GM11168 (cell line): ENCODE measurements at regions not wholly inside any gene's neighbourhood (a gene's known extent, or its start where the extent isn't known, plus 50 kb on each side); places are given as distances from the start of the nearest gene placed in this dataset.
"Not testable (repeated sequence)": the region's sequence is repeated elsewhere in the genome, so short reads cannot be mapped to it uniquely, and the experiment has no call there.

Experiments
- in situ Hi-C: fragments of 300-500 bp; cut with MboI; formaldehyde crosslinking; loops from one replicate; pipeline ENCODE4 v1.12.0; 2022; ENCODE audit warnings: low sequenced_read_pairs; ENCODE audit not compliant: unreplicated experiment

- in situ Hi-C loops = no loop called here
Observed at GRCh38 chr6:56753811-56754210, 111.1 kb upstream of the DST start.

DNA sequence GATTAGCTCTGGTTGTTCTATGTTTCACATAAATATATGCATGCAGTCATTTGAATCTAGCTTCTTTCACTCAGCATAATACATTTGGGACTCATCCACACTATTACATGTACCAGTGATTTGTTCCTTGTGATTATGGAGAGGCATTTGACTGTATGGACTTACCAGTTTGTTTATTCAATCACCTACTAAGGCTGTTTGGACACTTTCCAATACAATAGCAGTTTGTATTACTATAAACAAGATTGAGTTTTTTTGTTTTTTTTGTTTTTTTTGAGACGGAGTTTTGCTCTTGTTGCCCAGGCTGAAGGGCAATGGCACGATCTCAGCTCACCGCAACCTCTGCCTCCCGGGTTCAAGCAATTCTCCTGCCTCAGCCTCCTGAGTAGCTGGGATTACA is 109.8 kb upstream of the DST start:
- in situ Hi-C loops = no loop called here

GRCh38 chr6:56752009-56752408 is 109.3 kb upstream of the DST start:
- in situ Hi-C loops = no loop called here

DNA sequence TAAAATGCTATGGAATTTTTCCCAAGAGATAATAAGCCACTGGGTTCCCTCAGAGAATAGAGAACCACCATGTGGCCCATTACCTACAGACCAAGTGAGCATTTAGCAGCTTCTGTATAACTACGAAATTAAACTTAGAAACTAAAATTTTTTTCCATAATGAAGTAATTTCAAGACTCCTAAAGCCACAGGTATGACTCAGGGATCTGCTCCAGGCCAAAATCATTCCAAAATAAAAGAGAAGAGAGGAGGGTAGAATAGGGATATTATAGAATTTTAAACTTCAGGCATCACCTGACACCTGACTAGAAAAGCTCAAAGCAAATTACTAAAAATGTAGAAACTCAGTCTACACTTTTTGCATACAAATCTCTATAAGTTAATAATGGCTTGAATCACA is 108.9 kb upstream of the DST start:
- in situ Hi-C loops = no loop called here

GRCh38 chr6:56750686-56751085 is 108.0 kb upstream of the DST start:
- in situ Hi-C loops = no loop called here

DNA sequence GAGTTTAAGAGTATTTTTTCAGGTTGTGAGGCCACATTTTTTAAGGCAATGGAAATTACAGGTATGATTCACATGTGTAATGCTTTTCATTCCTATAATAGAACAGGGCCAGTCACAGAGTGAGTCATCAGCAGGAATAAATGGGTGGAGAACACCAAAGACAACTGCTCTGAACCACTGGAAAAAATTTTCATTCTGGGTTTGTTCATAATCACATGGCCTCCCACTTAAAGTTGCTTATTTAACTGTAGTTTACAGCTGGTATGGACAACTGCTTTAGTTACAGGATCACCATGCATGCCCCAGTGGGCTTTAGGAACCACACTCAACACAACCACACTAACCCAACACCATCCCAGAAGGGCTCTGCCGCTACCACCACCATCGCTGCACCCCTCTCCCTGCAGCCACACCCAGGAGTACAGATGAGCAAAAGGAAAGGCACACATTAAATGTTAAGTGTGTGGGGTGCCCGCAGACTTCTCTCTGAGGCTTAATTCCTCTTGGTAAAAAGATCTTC is 107.0 kb upstream of the DST start:
- in situ Hi-C loops = no loop called here

DNA sequence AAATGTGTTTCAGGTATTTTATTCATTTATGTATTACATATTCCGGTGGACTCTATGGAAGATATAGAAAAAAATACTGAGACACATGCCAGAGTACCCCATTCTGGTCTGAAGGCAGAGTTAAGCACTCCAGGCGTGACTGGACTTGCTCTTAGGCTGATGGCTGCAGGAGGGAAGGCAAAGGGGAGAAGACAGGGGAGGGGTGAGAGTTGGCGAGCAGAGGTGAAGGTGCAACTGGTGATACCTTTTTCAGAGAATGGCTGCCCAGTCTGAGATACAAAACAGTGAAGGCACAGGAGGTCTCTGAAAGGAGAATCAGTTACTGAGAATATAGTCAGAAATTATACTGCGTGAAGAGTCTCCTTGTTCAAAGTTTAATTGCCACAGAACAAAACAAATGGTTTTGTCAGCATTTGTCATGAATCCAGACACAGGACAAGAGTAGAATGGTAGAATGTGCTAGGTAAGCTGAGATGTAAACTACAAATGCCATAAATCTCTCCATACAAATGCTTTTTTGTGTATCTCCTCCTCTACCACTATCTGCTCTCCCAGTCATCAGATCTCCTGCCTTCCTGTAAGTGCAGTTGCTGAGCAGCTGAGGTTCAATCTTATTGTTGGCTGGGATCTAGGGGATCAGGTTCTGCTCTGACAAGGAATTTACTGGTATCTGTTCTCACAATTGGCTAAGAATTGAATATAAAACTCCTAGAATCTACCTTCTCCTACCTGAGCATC is 104.2 kb upstream of the DST start:
- in situ Hi-C loops = no loop called here

DNA sequence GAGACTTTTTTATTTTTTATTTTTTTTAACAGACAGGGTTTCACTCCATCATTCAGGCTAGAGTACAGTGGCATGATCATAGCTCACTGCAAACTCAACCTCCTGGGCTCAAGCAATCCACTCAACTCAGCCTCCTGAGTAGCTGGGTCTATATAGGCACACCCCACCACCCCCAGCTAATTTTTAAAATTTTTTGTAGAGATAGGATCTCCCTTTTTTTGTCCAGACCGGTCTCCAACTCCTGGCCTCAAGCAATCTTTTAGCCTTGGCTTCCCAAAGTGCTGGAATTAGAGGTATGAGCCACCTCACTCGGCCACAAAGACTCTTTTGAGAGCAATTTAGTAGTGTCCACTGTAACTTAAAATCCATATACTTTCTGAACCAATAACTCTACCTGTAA is 103.3 kb upstream of the DST start:
- in situ Hi-C loops = no loop called here

- in situ Hi-C loops = no loop called here
Observed at GRCh38 chr6:56745081-56745480, 102.4 kb upstream of the DST start.

DNA sequence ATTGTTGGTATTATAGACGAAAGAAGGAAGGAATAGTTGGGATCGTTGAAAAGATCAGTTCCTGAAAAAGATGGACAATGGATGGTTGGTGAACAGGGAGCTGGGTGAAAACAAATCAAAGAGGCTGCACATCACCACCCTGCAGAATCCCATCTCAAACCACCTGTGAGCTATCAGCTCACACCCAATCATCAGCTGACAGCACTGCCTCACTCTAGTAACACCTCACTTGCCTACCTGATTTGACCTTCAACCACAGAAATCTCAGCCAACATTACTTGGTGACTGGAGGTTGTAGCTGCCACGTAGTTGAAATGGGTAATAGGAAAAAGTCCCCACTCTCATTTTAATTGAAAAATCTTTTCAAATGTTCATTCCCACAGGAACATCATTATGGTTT is 101.8 kb upstream of the DST start:
- in situ Hi-C loops = no loop called here

DNA sequence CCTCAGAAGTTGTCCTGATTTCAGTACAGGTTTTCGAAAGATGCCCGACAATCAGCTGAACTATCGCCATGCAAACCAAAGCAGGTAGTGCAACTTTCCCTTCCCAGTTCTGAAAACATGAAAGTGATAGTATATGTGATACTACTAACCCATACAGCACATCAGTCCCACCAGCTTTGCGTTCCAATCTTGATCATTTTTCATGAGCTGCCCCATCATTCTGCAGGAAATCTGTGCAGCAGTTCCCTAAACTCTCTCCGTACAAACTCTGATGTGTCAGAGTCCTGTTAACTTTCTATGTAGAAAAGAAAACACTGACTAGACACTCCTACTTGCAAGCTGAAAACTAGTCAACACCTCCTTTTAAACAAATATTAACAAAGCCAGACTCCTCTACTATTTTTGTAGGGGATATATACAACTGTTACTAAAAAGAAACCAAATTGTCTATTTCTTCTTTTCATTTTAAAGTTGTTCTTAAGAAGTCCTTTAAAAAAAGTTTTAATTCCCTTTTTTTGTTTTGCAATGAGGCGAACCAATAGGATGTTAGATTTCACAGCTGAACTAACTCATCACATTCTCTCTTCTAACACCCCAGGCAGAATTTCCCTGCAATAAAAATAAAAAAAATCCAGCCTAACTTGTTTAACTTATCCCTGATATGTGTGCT is 99.6 kb upstream of the DST start:
- in situ Hi-C loops = no loop called here

DNA sequence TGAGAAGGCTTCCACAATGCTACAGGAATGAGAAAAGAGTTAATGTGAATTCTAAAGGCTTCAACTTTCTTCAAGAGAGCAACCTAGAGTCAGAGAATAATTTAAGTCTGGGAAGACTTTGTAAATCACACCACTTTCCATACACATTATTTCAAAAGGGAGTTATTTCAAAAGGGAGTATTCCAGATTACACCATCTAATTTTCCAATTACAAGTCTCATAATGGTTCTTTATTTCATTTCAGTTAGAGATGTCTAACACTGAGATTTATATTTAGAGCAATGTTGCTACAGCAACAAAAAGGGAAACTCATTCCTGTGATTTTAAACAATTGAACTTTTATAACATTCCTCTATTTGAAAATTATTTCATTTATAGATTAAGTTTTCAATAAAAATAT is 98.8 kb upstream of the DST start:
- in situ Hi-C loops = no loop called here

GRCh38 chr6:56739836-56740815 is 97.4 kb upstream of the DST start:
- in situ Hi-C loops = no loop called here

DNA sequence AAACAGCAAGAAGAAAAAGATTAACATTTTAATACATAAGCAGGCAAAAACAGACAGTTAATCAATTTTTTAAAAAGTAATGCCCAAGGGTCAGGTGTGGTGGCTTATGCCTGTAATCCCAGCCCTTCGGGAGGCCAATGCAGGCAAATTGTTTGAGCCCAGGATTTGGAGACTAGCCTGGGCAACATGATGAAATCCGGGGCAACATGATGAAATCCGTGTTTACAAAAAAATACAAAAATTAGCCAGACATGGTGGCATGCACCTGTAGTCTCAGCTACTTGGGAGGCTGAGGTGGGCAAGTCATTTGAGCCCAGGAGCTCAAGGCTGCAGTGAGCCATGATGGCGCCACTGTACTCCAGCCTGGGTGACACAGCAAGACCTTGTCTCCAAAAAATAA is 94.1 kb upstream of the DST start:
- in situ Hi-C loops = no loop called here

DNA sequence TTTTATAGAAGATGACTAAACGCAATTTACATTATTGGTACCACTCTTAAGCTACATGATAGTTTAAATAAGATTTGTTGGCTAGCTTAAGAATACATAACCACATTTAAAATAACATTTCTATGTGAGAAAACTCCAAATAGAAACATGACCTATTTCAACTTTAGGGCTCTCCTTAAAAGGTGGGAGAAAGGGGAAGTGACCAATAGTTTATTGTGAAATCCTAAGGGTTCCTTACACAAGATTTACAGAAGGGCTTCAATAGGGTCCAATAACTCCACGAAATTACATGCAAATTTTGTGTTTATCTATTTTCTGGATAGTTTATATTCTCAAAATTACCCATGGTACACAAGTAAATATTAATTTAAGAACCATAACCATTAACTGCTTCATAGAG is 91.6 kb upstream of the DST start:
- in situ Hi-C loops = no loop called here

GRCh38 chr6:56733211-56733697 is 90.6 kb upstream of the DST start:
- in situ Hi-C loops = no loop called here

DNA sequence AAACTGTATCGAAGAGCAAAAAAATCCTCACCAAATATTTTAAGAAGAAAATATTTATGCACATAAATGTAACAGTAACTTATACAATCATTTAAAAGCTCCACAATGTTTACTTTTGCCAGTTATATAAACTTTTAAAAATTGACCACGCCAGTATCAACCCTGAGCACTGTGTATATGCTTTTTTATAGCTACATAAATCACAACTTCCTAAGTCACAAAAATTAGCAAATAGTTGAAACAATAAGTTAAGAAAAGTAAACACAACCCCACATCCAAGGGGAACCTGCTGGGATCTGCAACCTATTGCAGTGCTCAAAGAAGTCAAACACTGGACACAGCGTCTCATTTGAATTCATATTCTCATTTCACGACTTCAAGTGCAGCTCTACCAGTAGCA is 89.8 kb upstream of the DST start:
- in situ Hi-C loops = no loop called here

- in situ Hi-C loops = no loop called here
Observed at GRCh38 chr6:56730663-56731529, 88.2 kb upstream of the DST start.

GRCh38 chr6:56729719-56730118 is 87.0 kb upstream of the DST start:
- in situ Hi-C loops = no loop called here

- in situ Hi-C loops = not testable (repeated sequence)
Observed at GRCh38 chr6:56729166-56729565, 86.5 kb upstream of the DST start.
